ENCODE measurements at regions not wholly inside any gene's neighbourhood (a gene's known extent, or its start where the extent isn't known, plus 50 kb on each side); places are given as distances from the start of the nearest gene placed in this dataset.
"Not testable (repeated sequence)": the region's sequence is repeated elsewhere in the genome, so short reads cannot be mapped to it uniquely, and the experiment has no call there.

GRCh38 chr3:153502682-153503081, 340.7 kb downstream of the RAP2B start:
- DNase-seq (ENCODE audit: insufficient read length, low spot score) (no peak), FAIRE-seq (no peak)
- TF ChIP-seq, protein P1, sequence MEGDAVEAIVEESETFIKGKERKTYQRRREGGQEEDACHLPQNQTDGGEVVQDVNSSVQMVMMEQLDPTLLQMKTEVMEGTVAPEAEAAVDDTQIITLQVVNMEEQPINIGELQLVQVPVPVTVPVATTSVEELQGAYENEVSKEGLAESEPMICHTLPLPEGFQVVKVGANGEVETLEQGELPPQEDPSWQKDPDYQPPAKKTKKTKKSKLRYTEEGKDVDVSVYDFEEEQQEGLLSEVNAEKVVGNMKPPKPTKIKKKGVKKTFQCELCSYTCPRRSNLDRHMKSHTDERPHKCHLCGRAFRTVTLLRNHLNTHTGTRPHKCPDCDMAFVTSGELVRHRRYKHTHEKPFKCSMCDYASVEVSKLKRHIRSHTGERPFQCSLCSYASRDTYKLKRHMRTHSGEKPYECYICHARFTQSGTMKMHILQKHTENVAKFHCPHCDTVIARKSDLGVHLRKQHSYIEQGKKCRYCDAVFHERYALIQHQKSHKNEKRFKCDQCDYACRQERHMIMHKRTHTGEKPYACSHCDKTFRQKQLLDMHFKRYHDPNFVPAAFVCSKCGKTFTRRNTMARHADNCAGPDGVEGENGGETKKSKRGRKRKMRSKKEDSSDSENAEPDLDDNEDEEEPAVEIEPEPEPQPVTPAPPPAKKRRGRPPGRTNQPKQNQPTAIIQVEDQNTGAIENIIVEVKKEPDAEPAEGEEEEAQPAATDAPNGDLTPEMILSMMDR (IDR thresholded peaks at IDR 0.05; ENCODE audit: insufficient read depth, missing control alignments) = no peak

- no peak for DNase-seq (ENCODE audit: insufficient read length, low spot score)
- no peak for FAIRE-seq
- TF ChIP-seq, protein P1 (IDR thresholded peaks at IDR 0.05; ENCODE audit: insufficient read depth, missing control alignments) = no peak
Observed at GRCh38 chr3:153503873-153504272, 341.8 kb downstream of the RAP2B start.

GRCh38 chr3:153506205-153506604, 344.2 kb downstream of the RAP2B start:
- FAIRE-seq; DNase-seq (ENCODE audit: insufficient read length, low spot score): not testable (repeated sequence)

- not testable (repeated sequence) for FAIRE-seq; DNase-seq (ENCODE audit: insufficient read length, low spot score)
Observed at GRCh38 chr3:153506686-153507085, 344.7 kb downstream of the RAP2B start.

DNA sequence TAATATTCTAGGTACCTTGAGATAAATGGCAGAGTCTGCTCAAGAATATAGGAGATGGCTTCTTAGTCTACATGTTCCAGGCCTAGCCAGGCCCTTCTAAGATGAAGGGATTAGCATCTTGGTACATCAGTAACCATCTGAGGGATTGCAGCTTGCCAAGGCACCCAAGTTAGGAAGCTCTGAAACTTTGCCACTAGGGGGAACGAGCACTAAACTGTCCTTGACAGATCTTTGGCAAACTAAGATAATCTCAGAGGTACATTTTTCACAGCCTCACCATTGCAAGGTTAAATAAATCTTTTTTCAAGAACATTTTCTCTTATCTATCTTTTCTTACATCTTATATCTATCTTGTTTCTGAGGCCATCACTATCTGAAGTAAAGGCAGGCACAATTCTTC, 351.2 kb downstream of the RAP2B start:
- DNase-seq (ENCODE audit: insufficient read length, low spot score) (no peak), FAIRE-seq (no peak)
- TF ChIP-seq, protein P1 (IDR thresholded peaks at IDR 0.05; ENCODE audit: insufficient read depth, missing control alignments) = no peak

GRCh38 chr3:153528473-153528872, 366.4 kb downstream of the RAP2B start:
- TF ChIP-seq, protein P1 (IDR thresholded peaks at IDR 0.05; ENCODE audit: insufficient read depth, missing control alignments) = no peak
- FAIRE-seq (no peak), DNase-seq (ENCODE audit: insufficient read length, low spot score) (no peak)

GRCh38 chr3:153539263-153539662, 377.2 kb downstream of the RAP2B start:
- FAIRE-seq = no peak
- TF ChIP-seq, protein P1 (IDR thresholded peaks at IDR 0.05; ENCODE audit: insufficient read depth, missing control alignments) = no peak

GRCh38 chr3:153545471-153545870, 383.4 kb downstream of the RAP2B start:
- DNase-seq (ENCODE audit: insufficient read length, low spot score) (no peak), FAIRE-seq (no peak)
- TF ChIP-seq, protein P1 (IDR thresholded peaks at IDR 0.05; ENCODE audit: insufficient read depth, missing control alignments) = no peak

More at GRCh38 chr3:153539263-153539662, 377.2 kb downstream of the RAP2B start:
- DNase-seq (ENCODE audit: insufficient read length, low spot score) = no peak

All from D721Med (cell line).